ENCODE measurements at regions not wholly inside any gene's neighbourhood (a gene's known extent, or its start where the extent isn't known, plus 50 kb on each side); places are given as distances from the start of the nearest gene placed in this dataset.
"Not testable (repeated sequence)": the region's sequence is repeated elsewhere in the genome, so short reads cannot be mapped to it uniquely, and the experiment has no call there.

DNA sequence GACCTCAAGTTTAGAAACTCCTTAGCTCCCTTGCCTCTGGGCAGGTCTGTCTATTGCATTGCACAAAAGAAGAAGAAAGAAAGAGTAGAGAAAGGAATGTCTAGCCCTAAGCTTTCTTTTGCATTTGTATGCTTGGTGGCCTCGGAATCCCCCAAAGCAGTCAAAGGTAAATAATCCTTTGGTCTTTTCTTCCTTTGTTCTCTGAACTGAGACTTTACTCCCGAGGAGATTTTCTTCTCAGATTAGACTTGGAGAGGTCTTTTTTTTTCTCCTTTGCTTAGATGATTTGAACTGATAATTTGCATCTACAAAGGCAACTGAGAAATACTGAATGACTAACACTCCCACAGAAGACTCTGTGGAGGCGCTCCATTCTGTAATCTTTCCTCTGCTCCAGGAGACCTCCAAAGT is 93.2 kb downstream of the AKR1D1 start:
- DNase-seq: no peak

- no peak for DNase-seq
Measured at GRCh38 chr7:138170298-138170697, 94.0 kb downstream of the AKR1D1 start.

- DNase-seq: no peak
Measured at GRCh38 chr7:138170959-138171703, 94.9 kb downstream of the AKR1D1 start.

DNA sequence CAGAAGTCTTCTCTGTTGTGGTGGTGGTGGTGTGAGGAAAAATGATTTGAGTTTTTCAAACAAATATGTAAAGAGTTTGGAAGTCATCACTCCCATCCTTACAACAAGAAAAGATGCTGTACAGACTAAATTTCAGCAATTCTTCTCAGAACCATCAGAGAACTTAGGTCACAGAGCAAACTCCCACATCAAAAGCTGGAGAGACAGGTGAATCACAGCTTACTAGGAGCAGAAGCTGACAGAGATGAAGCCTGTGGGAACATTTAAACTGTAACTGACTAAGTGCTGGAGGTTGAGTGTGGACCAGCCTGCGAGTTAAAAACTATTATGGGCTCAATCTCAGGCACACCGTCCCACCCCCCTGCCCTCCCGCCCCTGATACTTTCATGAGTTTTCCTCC is 97.3 kb downstream of the AKR1D1 start:
- no peak for DNase-seq

DNA sequence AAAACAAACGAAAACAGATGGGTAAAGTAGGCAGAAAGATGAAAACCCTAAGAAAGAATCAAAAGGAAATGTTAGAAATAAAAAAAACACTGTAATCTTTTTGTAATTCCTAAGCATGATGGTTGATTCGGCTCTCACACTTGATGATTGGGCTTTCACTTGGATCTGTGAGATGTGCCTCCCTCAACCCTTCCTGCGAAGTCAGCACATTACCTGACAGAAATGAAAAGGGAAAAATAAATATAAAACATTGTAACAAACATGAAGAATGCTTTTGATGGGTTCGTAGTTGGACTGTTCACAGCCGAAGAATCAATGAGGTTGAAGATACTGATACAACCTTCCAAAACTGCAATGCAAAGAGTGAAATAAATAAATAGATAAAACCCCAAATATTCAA is 99.8 kb downstream of the AKR1D1 start:
- DNase-seq: no peak

DNA sequence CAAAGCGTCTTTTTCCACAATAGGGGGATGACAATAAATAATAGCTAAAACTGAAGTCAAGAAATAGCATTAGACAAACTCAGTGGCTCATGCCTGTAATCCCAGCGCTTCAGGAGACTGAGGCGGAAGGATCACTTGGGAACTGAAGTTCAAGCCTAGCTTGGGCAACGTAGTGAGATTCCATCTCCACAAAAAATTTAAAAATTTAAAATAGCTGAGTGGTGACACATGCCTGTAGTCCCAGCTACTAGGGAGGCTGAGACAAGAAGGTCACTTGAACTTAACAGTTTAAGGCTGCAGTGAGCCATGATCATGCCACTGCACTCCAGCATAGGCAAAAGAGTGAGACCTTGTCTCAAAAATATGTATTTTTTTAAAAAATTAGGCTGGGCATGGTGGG is 107.9 kb downstream of the AKR1D1 start:
- no peak for DNase-seq

- DNase-seq: no peak
Measured at GRCh38 chr7:138185132-138185908, 109.1 kb downstream of the AKR1D1 start.

DNA sequence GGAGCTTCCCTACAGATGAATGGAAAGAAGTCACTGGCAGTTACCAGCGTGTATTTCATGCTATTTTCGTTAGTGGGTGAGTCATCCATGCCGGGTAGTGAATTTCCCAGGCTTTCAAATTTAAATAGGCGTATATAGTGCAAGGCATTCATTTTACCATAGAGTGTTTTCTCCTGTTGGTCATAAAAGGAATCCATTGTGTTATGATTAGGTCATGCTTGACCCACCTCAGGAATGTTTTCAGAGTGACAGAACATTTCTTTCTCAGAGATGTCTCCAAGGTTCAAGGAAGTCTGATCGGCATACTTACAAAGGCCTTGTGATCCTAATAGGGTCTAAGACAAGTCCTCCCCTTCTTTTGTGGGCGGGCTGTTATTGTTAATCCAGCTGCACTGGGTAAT is 110.7 kb downstream of the AKR1D1 start:
- DNase-seq: peak; percentile 28

GRCh38 chr7:138188290-138188858 is 112.1 kb downstream of the AKR1D1 start:
- DNase-seq: no peak

DNA sequence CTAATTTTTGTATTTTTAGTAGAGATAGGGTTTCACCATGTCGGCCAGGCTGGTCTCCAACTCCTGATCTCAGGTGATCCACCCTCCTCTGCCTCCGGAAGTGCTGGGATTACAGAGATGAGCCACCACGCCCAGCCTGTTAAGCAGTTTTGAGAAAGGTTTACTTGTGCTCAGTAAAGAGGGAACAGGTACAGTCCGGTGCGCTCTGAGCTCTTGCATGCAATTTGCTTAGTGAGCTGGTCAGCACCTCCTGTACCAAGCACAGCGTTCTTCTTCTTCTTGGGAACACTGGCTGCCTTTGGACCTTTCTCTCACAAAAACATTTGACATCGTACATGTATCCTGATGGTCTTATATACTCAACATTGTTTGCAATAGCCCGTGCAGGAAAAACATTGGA is 118.3 kb downstream of the AKR1D1 start:
- DNase-seq: no peak

DNA sequence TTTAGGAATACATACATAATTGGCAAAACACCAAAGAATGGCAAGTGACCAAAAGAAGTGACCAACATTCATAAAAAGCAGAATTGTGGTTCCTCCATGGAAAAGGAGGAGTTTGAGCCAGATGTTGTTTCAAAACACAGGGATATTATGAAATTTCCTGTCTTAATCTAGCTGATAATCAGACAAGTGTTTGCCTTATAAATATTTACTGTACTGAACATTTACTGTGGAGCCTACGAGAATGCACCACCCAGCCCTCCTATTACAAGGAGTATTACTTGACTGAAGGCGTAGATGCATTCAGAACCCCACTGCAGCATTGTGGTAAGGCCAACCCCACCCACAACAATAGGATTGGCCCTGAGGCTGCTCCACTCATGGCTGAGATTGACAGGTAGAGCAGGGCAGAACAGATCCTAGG is 118.9 kb downstream of the AKR1D1 start:
- DNase-seq: no peak

DNA sequence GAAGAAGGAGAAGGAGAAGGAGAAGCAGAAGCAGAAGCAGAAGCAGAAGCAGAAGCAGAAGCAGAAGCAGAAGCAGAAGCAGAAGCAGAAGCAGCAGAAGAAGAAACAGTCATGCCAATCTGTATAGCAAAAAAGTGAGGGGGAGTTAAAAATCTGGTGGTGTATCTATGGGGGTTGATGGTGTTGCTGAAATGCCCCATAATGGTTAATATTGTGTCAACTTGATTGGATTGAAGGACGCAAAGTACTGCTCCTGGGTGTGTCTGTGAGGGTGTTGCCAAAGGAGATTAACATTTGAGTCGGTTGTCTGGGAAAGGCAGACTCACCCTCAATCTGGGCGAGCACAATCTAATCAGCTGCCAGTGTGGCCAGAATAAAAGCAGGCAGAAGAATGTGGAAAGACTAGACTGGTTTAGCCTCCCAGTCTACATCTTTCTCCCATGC is 120.3 kb downstream of the AKR1D1 start:
- not testable (repeated sequence) for DNase-seq

- no peak for DNase-seq
Measured at GRCh38 chr7:138196971-138197896, 121.0 kb downstream of the AKR1D1 start.

DNA sequence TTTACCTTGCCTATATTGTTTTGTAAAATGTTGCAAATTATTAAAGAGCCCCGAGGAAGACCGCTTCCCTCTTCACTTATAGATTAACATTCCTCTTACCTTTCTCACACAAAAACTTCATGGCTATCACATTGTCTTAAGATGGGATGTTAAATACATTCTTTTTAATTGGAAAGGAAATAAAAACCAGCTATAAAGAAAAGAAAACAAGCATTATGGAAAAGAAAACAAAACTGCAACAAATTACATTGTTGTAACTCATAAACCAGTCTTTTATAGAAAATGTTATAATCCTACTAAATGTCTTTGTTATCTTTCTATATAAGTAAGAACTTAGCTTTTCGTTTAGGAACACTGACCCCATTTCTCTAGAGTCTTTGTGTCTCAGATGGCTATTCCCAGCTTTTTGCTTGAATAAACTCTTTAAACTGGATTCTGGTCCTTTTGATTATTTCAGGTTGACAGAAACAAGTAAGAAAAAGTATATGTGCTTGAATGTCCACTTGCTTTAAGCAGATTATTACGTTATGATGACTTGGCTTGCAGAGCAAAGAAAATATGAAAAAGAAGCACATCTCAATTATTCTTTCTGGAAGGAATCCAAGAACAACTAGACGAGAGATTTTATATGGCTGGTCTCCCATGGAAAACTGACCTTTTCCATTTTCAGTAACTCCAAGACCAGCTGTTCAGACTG is 128.2 kb downstream of the AKR1D1 start:
- DNase-seq: no peak

GRCh38 chr7:138204982-138205298 is 128.7 kb downstream of the AKR1D1 start:
- DNase-seq: no peak

DNA sequence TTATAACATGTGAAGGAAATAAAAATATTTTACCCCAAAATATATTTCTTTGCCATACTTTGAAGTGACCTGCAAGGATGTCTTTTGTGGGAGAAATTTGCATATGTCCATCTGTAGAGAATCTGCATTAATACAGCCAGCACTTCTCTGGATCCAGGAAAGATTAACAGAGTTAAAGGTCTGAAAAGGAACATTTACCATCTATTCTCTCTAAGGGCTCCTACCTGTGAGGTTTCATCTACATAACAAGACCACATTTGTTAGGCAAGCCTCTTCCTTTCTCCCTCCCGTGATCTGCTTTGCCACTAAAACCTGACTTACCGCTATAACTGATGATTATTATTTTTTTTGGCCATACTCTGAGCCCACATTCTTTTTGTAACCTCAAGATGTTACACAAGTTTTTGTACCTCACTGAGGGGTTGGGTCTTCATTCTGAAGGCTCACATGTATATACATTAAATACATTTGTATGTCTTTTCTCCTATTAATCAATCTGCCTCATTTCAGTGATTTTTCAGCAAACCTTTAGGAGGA is 129.4 kb downstream of the AKR1D1 start:
- DNase-seq: no peak

DNA sequence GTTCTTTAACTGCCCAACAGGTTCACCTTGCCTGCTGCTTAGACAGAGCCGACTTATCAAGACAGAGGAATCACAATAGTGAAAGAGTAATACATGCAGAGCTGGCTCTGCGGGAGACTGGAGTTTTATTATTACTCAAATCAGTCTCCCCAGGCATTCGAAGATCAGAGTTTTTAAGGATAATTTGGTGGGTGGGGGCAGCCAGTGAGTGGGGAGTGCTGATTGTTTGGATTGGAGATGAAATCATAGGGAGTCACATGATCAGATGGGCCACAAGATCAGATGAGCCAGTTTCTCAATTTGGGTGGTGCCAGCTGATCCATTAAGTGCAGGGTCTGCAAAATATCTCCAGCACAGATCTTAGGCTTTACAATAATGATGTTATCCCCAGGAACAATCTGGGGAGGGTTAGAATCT is 131.3 kb downstream of the AKR1D1 start:
- no peak for DNase-seq

GRCh38 chr7:138208142-138208570 is 131.9 kb downstream of the AKR1D1 start:
- DNase-seq: no peak

- no peak for DNase-seq
Measured at GRCh38 chr7:138208864-138209263, 132.6 kb downstream of the AKR1D1 start.

GRCh38 chr7:138212314-138212713 is 136.1 kb downstream of the AKR1D1 start:
- no peak for DNase-seq

DNA sequence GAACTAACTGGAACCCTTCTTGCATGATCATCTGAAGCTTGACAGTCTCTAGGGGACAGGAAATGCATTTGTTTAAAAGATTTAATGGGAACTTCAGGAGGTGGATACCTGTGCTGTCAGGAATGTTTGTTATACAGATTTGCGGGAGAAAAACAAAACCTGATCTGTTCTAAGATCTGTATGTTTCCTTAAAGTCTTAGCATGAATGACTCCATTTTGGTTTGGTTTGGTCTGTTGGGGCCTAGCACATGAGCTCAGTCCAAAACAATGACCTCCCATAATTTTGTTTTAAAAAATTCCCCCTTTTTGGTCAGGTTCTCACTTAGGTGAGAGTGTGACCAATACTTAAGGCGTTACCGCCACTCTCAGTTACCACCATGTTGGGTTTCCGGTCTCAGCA is 138.7 kb downstream of the AKR1D1 start:
- no peak for DNase-seq

GRCh38 chr7:138220321-138220720 is 144.1 kb downstream of the AKR1D1 start:
- not testable (repeated sequence) for DNase-seq
